ENCODE measurements at regions not wholly inside any gene's neighbourhood (a gene's known extent, or its start where the extent isn't known, plus 50 kb on each side); places are given as distances from the start of the nearest gene placed in this dataset.

- no peak for DNase-seq
Measured at GRCh38 chr7:144936314-144936713, 100.5 kb upstream of the TPK1 start.

GRCh38 chr7:144910411-144910810, 74.6 kb upstream of the TPK1 start:
- no peak for DNase-seq

- DNase-seq, result no peak
Measured at GRCh38 chr7:144908943-144909556, 73.2 kb upstream of the TPK1 start.

- DNase-seq, result no peak
Measured at GRCh38 chr7:144908324-144908723, 72.5 kb upstream of the TPK1 start.

- no peak for DNase-seq
Measured at GRCh38 chr7:144907577-144907976, 71.7 kb upstream of the TPK1 start.

GRCh38 chr7:144903201-144903600, 67.3 kb upstream of the TPK1 start:
- no peak for DNase-seq

- DNase-seq, result no peak
Measured at GRCh38 chr7:144892761-144893160, 56.9 kb upstream of the TPK1 start.

Data from NCI-H2029 treated with DMSO at 0.1 percent for 48 hours (cell line).